ENCODE measurements at regions not wholly inside any gene's neighbourhood (a gene's known extent, or its start where the extent isn't known, plus 50 kb on each side); places are given as distances from the start of the nearest gene placed in this dataset.

DNA sequence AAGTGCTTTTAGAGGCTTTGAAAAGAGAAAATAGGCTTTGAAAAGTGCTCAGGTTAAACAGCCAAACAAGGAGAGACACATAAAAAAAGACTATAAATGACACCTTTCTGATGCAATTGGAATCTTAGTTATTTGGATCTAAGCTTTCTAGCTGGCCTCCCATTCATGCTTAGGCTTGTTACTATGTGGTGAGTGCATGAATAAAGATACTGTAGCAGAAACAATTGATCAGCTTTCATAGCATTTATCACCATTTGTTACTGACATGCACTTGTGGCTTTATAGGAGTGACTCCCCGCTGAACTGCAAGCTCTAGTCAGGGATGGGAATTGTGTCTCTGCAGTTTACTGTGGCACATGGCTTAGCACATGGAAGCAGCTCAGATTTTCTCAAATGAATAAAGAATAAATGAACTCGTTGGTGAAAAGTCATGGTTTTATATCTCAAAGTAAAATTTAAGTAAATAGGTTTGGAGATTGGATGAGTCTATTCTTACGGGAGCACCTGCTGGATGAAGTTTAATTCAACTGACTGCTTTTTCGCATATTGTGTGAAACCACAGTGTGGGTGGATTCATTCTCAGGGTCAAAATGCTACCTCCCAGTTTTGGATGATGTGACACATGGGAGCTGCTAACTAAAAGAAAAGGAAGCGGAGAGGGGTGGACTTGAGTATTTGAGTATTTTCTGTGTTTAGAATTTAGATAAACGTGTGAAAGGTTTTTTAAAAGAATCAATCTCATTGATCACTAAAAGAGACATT lies 91.1 kb upstream of the NOL4 start:
- Histone ChIP-seq H3K4me3 (ENCODE audit: low read length in 3 of 3) (no peak overlapping the region), H3K4me1 (ENCODE audit: control insufficient read depth in 2 of 3, insufficient read depth in 2 of 3, low read depth in 1 of 3, low read length in 3 of 3) (no peaks in the 10 kb centered on the region), H3K36me3 (ENCODE audit: control insufficient read depth in 2 of 3, insufficient read depth in 3 of 3, low read length in 3 of 3) (no peaks in the 10 kb centered on the region), H3K9me3 (ENCODE audit: control insufficient read depth in 2 of 3, insufficient read depth in 1 of 3, low read length in 3 of 3) (no peaks in the 10 kb centered on the region), H3K9ac (ENCODE audit: low read length in 3 of 3) (no peak overlapping the region), H3K27me3 (ENCODE audit: control insufficient read depth, insufficient read depth, low read length) (no peaks in the 10 kb centered on the region), H3K27ac (ENCODE audit: low read depth in 2 of 2, low read length in 2 of 2) (no peak overlapping the region)
- DNase-seq (no peak), FAIRE-seq (no peak)
- TF ChIP-seq, protein P1, sequence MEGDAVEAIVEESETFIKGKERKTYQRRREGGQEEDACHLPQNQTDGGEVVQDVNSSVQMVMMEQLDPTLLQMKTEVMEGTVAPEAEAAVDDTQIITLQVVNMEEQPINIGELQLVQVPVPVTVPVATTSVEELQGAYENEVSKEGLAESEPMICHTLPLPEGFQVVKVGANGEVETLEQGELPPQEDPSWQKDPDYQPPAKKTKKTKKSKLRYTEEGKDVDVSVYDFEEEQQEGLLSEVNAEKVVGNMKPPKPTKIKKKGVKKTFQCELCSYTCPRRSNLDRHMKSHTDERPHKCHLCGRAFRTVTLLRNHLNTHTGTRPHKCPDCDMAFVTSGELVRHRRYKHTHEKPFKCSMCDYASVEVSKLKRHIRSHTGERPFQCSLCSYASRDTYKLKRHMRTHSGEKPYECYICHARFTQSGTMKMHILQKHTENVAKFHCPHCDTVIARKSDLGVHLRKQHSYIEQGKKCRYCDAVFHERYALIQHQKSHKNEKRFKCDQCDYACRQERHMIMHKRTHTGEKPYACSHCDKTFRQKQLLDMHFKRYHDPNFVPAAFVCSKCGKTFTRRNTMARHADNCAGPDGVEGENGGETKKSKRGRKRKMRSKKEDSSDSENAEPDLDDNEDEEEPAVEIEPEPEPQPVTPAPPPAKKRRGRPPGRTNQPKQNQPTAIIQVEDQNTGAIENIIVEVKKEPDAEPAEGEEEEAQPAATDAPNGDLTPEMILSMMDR (IDR thresholded peaks at IDR 0.05; ENCODE audit: borderline replicate concordance, extremely low read depth, insufficient read depth), result no peak
- intact Hi-C loops (cut with DNase I), result no loop called here

DNA sequence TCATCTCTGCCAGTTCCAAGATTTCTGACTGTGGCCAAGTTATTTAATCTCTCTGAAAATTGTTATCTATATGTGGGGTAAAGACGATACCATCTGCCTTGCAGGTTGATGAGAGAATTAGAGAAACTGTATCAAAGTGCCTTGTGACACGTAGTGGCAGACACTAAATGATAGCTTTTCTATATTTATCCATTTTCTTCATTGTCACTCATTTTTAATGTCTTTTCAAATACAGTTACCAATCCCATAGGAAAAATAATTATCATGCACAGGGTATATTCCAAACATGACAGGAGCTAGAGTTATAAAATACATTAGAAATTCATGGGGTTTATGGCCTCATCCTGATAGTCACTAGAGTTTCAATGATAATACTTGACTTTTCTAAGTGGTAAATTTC lies 95.6 kb upstream of the NOL4 start:
- Histone ChIP-seq H3K27ac (ENCODE audit: low read depth in 2 of 2, low read length in 2 of 2) (no peak overlapping the region), H3K27me3 (ENCODE audit: control insufficient read depth, insufficient read depth, low read length) (no peaks in the 10 kb centered on the region), H3K4me3 (ENCODE audit: low read length in 3 of 3) (no peak overlapping the region), H3K9me3 (ENCODE audit: control insufficient read depth in 2 of 3, insufficient read depth in 1 of 3, low read length in 3 of 3) (no peaks in the 10 kb centered on the region), H3K36me3 (ENCODE audit: control insufficient read depth in 2 of 3, insufficient read depth in 3 of 3, low read length in 3 of 3) (no peaks in the 10 kb centered on the region), H3K4me1 (ENCODE audit: control insufficient read depth in 2 of 3, insufficient read depth in 2 of 3, low read depth in 1 of 3, low read length in 3 of 3) (no peaks in the 10 kb centered on the region), H3K9ac (ENCODE audit: low read length in 3 of 3) (no peak overlapping the region)
- DNase-seq (no peak), FAIRE-seq (no peak)
- intact Hi-C loops (cut with DNase I), result no loop called here
- TF ChIP-seq, protein P1 (IDR thresholded peaks at IDR 0.05; ENCODE audit: borderline replicate concordance, extremely low read depth, insufficient read depth), result no peak

GRCh38 chr18:34321066-34321465 lies 96.4 kb upstream of the NOL4 start:
- no peak for DNase-seq
- TF ChIP-seq, protein P1 (IDR thresholded peaks at IDR 0.05; ENCODE audit: borderline replicate concordance, extremely low read depth, insufficient read depth), result no peak
- Histone ChIP-seq H3K27me3 (ENCODE audit: control insufficient read depth, insufficient read depth, low read length) (no peaks in the 10 kb centered on the region), H3K9ac (ENCODE audit: low read length in 3 of 3) (no peak overlapping the region), H3K4me3 (ENCODE audit: low read length in 3 of 3) (no peak overlapping the region), H3K36me3 (ENCODE audit: control insufficient read depth in 2 of 3, insufficient read depth in 3 of 3, low read length in 3 of 3) (no peaks in the 10 kb centered on the region), H3K27ac (ENCODE audit: low read depth in 2 of 2, low read length in 2 of 2) (no peak overlapping the region), H3K4me1 (ENCODE audit: control insufficient read depth in 2 of 3, insufficient read depth in 2 of 3, low read depth in 1 of 3, low read length in 3 of 3) (no peaks in the 10 kb centered on the region), H3K9me3 (ENCODE audit: control insufficient read depth in 2 of 3, insufficient read depth in 1 of 3, low read length in 3 of 3) (no peaks in the 10 kb centered on the region)
- intact Hi-C loops (cut with DNase I), result no loop called here
- no peak for FAIRE-seq

Measured in kidney (tissue), 13 donors.